PC-9 (cell line): ENCODE measurements at regions not wholly inside any gene's neighbourhood (a gene's known extent, or its start where the extent isn't known, plus 50 kb on each side); places are given as distances from the start of the nearest gene placed in this dataset.

Experiments
- BruUV-seq: library from RNA; stranded (reverse); fragments of 400-500 nt; replicated peaks from 2 replicates; lab custom pipeline; 2021; lab: Mats Ljungman, UMichigan
- CTCF ChIA-PET: fragments of 300-600 bp; sonication (Branson Sonifier 250); formaldehyde crosslinking; loops from one replicate; lab custom pipeline; 2022; ENCODE audit warnings: antibody characterized with exemption; lab: Charles Lee
- POLR2A ChIA-PET: fragments of 300-600 bp; sonication (Branson Sonifier 250); formaldehyde crosslinking; loops from one replicate; lab custom pipeline; 2022; ENCODE audit warnings: antibody characterized with exemption; ENCODE audit not compliant: unreplicated experiment; lab: Charles Lee
- DNase-seq, 2 experiments: peaks; one replicate each; pipeline versions ENCODE4 v3.0.0 to v3.0.0-alpha.2; 2015 to 2022; ENCODE audit warnings: mixed read lengths in 1 of 2
- H2AFZ ChIP-seq: fragments of 200-600 bp; sonication (generic); 2 replicates; pipeline ENCODE4 v1.8.1; 2017; ENCODE audit warnings: antibody characterized with exemption
- H3F3A ChIP-seq: fragments of 200-600 bp; sonication (generic); 2 replicates; pipeline ENCODE4 v1.8.1; 2017; ENCODE audit warnings: antibody characterized with exemption, mild to moderate bottlenecking, low read depth; ENCODE audit not compliant: insufficient read depth
- H3K27ac ChIP-seq: fragments of 200-600 bp; sonication (generic); 2 replicates; pipeline ENCODE4 v1.6.1; 2016; ENCODE audit warnings: mixed run types
- H3K27me3 ChIP-seq: fragments of 200-600 bp; sonication (generic); 2 replicates; pipeline ENCODE4 v1.6.1; 2016; ENCODE audit warnings: low read depth, mixed run types; ENCODE audit not compliant: insufficient read depth
- H3K36me3 ChIP-seq: fragments of 200-600 bp; sonication (generic); 2 replicates; pipeline ENCODE4 v1.6.1; 2016; ENCODE audit warnings: low read depth, mixed run types
- H3K4me1 ChIP-seq: fragments of 200-600 bp; sonication (generic); replicated peaks from 2 replicates; pipeline ENCODE4 v1.6.1; 2016; ENCODE audit warnings: mixed run types; ENCODE audit not compliant: insufficient read depth
- H3K4me2 ChIP-seq: fragments of 200-600 bp; sonication (generic); 2 replicates; pipeline ENCODE4 v1.6.1; 2017; ENCODE audit warnings: mixed run types
- H3K4me3 ChIP-seq: fragments of 200-600 bp; sonication (generic); 2 replicates; pipeline ENCODE4 v1.6.1; 2016; ENCODE audit warnings: mixed run types
- H3K79me2 ChIP-seq: fragments of 200-600 bp; sonication (generic); 2 replicates; pipeline ENCODE4 v1.6.1; 2017; ENCODE audit warnings: low read depth, mixed run types
- H3K9me2 ChIP-seq: fragments of 200-600 bp; sonication (generic); 2 replicates; pipeline ENCODE4 v1.8.1; 2017; ENCODE audit warnings: mild to moderate bottlenecking; ENCODE audit not compliant: insufficient read depth
- H3K9me3 ChIP-seq: fragments of 200-600 bp; sonication (generic); 2 replicates; pipeline ENCODE4 v1.8.1; 2016; ENCODE audit warnings: low read depth; ENCODE audit not compliant: insufficient read depth
- H4K20me1 ChIP-seq: fragments of 200-600 bp; sonication (generic); 2 replicates; pipeline ENCODE4 v1.8.1; 2017; ENCODE audit not compliant: insufficient read depth
- CTCF ChIP-seq: fragments of 200-600 bp; sonication (generic); conservative IDR thresholded peaks from 2 replicates; pipeline ENCODE4 v1.6.1; 2017; ENCODE audit warnings: mixed run types, antibody characterized with exemption, mild to moderate bottlenecking, moderate library complexity
- EZH2 ChIP-seq: fragments of 200-600 bp; sonication (generic); IDR thresholded peaks from 2 replicates; pipeline ENCODE4 v1.8.0; 2017; ENCODE audit warnings: antibody characterized with exemption, low read depth
- intact Hi-C: fragments of 100-400 bp; cut with micrococcal nuclease; formaldehyde crosslinking; loops from one replicate; pipeline ENCODE4 v1.10.0; 2022; ENCODE audit not compliant: unreplicated experiment

GRCh38 chr22:49372530-49373288 is 455.0 kb downstream of the BRD1 start:
- Histone ChIP-seq H3F3A (no peaks in the 10 kb centered on the region), H3K4me3 (no peak overlapping the region), H3K79me2 (no peaks in the 10 kb centered on the region), H3K9me3 (no peaks in the 10 kb centered on the region), H3K4me1 (no peaks in the 10 kb centered on the region), H3K27ac (no peak overlapping the region), H3K27me3 (peaks cover 97% of the 10 kb centered on the region), H3K9me2 (no peaks in the 10 kb centered on the region), H2AFZ (no peak overlapping the region), H3K36me3 (no peaks in the 10 kb centered on the region), H4K20me1 (no peaks in the 10 kb centered on the region), H3K4me2 (no peak overlapping the region)
- intact Hi-C loops: no loop called here
- DNase-seq: peak; percentile 5 to 60
- BruUV-seq: no TSS peak
- CTCF ChIA-PET: no interaction called here
- POLR2A ChIA-PET: interaction anchor here (0.6 kb wide), 1 partner anchor 595 kb away, joined by 4 read pairs; no protein-coding TSS in a partner anchor
- TF ChIP-seq EZH2 (no peak), CTCF (no peak)

GRCh38 chr22:49372111-49372529 is 455.6 kb downstream of the BRD1 start:
- Histone ChIP-seq H3K4me3 (no peak overlapping the region), H3K36me3 (no peaks in the 10 kb centered on the region), H3K9me2 (no peaks in the 10 kb centered on the region), H3F3A (no peaks in the 10 kb centered on the region), H3K27ac (no peak overlapping the region), H4K20me1 (no peaks in the 10 kb centered on the region), H3K4me1 (no peaks in the 10 kb centered on the region), H3K4me2 (no peak overlapping the region), H3K27me3 (peaks cover 97% of the 10 kb centered on the region), H3K79me2 (no peaks in the 10 kb centered on the region), H2AFZ (no peak overlapping the region), H3K9me3 (no peaks in the 10 kb centered on the region)
- no TSS peak for BruUV-seq
- intact Hi-C loops: no loop called here
- ChIA-PET POLR2A (no interaction called here), CTCF (no interaction called here)
- TF ChIP-seq EZH2: no peak
- TF ChIP-seq CTCF: no peak
- no peak for DNase-seq

GRCh38 chr22:49371325-49372110 is 456.2 kb downstream of the BRD1 start:
- intact Hi-C loops: no loop called here

More at GRCh38 chr22:49371325-49372110, 456.2 kb downstream of the BRD1 start:
- no peak overlapping the region for H3K4me2 ChIP-seq
- H3K27ac ChIP-seq: no peak overlapping the region
- ChIA-PET POLR2A (no interaction called here), CTCF (no interaction called here)
- BruUV-seq: no TSS peak
- H3F3A ChIP-seq: no peaks in the 10 kb centered on the region
- H3K4me3 ChIP-seq: no peak overlapping the region
- H4K20me1 ChIP-seq: no peaks in the 10 kb centered on the region
- H3K27me3 ChIP-seq: peaks cover 97% of the 10 kb centered on the region
- TF ChIP-seq EZH2 (no peak), CTCF (no peak)
- no peak overlapping the region for H2AFZ ChIP-seq
- H3K9me2 ChIP-seq: no peaks in the 10 kb centered on the region
- H3K4me1 ChIP-seq: no peaks in the 10 kb centered on the region
- H3K79me2 ChIP-seq: no peaks in the 10 kb centered on the region
- H3K36me3 ChIP-seq: no peaks in the 10 kb centered on the region
- H3K9me3 ChIP-seq: no peaks in the 10 kb centered on the region
- no peak for DNase-seq
